Thoracic aorta (tissue), 2 donors: ENCODE measurements at regions not wholly inside any gene's neighbourhood (a gene's known extent, or its start where the extent isn't known, plus 50 kb on each side); places are given as distances from the start of the nearest gene placed in this dataset.

Experiments
- ATAC-seq: fragments of 150-250 bp; one replicate; pipeline ENCODE4 v1.8.0; 2017; ENCODE audit warnings: low read depth; ENCODE audit not compliant: insufficient number of reproducible peaks, low FRiP score
- DNase-seq: peaks from one replicate; pipeline ENCODE4 v3.0.0-alpha.2; 2020; ENCODE audit warnings: low spot score
- H3K27ac ChIP-seq, 2 donors: fragments of 200-600 bp; sonication (generic); 1 replicate in 1 of 2; 2 replicates in 1 of 2; pipeline ENCODE4 v1.5.1; 2016; ENCODE audit warnings: mild to moderate bottlenecking in 2 of 2, moderate library complexity in 2 of 2
- H3K27me3 ChIP-seq: fragments of 200-600 bp; sonication (generic); replicated peaks from 2 replicates; pipeline ENCODE4 v1.6.0; 2016; ENCODE audit warnings: mild to moderate bottlenecking; ENCODE audit not compliant: insufficient read depth
- H3K36me3 ChIP-seq: fragments of 200-600 bp; sonication (generic); one replicate; pipeline ENCODE4 v1.5.1; 2016
- H3K4me1 ChIP-seq, 2 donors: fragments of 200-600 bp; sonication (generic); 1 replicate in 1 of 2; 2 replicates in 1 of 2; pipeline versions ENCODE4 v1.5.1 to v1.6.0; 2016; ENCODE audit warnings: low read depth in 2 of 2, mild to moderate bottlenecking in 1 of 2; ENCODE audit not compliant: control insufficient read depth in 1 of 2
- H3K4me3 ChIP-seq: fragments of 200-600 bp; sonication (generic); 2 replicates; pipeline ENCODE4 v1.5.1; 2016; ENCODE audit warnings: mild to moderate bottlenecking
- H3K9me3 ChIP-seq: fragments of 200-600 bp; sonication (generic); 2 replicates; pipeline ENCODE4 v1.5.1; 2016
- TF ChIP-seq, protein P1 (sequence below): fragments of 200-600 bp; sonication (generic); IDR thresholded peaks from one replicate; pipeline ENCODE4 v1.5.1; 2019; ENCODE audit warnings: antibody characterized with exemption

DNA sequence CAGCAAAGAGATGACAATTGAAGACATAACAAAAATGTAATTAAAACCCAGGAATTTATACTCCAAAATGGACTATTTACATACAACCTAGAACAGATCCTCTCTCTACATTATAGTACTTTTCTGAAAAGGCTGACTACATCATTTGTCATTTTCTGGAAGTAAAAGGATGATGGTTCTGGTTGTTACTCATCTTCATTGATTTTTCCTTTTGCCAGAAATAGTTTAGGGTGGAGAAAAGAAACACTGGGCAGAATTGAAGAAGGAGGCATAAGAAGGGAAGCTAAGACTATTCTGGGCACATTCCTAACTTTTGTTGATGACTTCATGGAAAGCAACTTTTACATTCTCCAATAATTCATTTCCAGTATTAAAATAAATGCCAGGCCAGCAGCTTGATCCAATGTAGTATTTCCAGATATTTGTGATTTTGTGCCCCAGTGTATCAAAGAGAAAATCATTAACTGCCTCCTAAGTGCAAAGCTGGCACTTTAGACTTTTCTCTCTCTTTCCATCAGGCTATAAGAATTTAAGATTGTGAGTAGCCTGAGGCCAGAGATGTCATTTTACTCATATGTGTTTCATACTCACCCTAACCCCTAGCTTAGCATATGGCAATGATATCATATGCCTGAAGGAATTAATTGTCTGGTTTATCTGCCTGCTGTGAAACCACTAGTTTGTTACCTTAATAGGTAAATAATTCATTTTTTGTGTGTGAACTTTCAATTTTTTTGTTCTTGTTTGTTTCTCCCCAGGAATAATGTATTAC is 369.5 kb upstream of the LYPLAL1 start:
- H3K36me3 ChIP-seq, result no peaks in the 10 kb centered on the region
- no peak overlapping the region for H3K4me3 ChIP-seq
- H3K9me3 ChIP-seq, result no peaks in the 10 kb centered on the region
- H3K27ac ChIP-seq, result no peak overlapping the region
- H3K27me3 ChIP-seq, result no peaks in the 10 kb centered on the region
- no peaks in the 10 kb centered on the region for H3K4me1 ChIP-seq
- TF ChIP-seq, protein P1, sequence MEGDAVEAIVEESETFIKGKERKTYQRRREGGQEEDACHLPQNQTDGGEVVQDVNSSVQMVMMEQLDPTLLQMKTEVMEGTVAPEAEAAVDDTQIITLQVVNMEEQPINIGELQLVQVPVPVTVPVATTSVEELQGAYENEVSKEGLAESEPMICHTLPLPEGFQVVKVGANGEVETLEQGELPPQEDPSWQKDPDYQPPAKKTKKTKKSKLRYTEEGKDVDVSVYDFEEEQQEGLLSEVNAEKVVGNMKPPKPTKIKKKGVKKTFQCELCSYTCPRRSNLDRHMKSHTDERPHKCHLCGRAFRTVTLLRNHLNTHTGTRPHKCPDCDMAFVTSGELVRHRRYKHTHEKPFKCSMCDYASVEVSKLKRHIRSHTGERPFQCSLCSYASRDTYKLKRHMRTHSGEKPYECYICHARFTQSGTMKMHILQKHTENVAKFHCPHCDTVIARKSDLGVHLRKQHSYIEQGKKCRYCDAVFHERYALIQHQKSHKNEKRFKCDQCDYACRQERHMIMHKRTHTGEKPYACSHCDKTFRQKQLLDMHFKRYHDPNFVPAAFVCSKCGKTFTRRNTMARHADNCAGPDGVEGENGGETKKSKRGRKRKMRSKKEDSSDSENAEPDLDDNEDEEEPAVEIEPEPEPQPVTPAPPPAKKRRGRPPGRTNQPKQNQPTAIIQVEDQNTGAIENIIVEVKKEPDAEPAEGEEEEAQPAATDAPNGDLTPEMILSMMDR, result no peak
- no peak for DNase-seq
- ATAC-seq, result no peak

DNA sequence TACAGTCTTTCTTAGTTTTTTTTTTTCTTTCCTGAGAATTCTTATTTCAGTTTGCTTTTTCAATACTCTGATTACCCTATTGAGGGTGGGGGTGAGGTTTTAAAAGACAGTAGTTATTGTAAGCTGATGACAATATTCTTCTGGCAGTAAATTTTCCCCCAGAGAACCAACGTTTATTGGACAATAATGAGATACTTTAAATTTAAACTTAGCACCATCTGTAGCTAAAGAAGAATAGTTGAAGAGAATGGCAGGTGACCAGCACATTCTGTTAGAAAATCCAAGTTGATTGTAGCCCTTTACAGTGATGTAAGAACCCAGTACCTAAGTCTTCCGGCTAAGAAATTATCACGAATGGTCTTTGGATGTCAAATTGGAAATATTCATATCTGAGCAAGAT is 364.6 kb upstream of the LYPLAL1 start:
- no peak for ATAC-seq
- H3K27ac ChIP-seq, result no peak overlapping the region

DNA sequence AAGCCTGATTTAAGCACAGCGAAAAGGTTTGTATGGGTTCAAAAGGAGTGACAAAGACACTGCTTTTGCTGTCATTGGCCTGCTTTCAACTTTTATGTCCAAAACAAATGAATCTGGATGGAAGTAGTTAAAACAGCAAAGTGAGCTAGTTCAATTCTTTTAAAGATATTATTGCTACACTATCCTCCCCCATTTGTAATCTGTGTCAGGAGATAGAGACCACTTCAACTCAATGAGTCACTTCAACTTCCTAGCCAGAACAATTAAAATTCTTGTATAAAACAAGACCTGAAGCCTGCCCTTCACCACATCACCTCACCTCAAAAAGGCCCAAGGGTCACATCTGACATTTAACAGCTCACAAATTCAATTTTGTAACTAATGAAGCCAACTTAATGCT is 364.1 kb upstream of the LYPLAL1 start:
- TF ChIP-seq, protein P1, result no peak
- Histone ChIP-seq H3K36me3 (no peaks in the 10 kb centered on the region), H3K4me1 (peaks cover 0 to 15% of the 10 kb centered on the region in 2 donors), H3K27me3 (no peaks in the 10 kb centered on the region), H3K27ac (no peak overlapping the region), H3K4me3 (no peak overlapping the region), H3K9me3 (no peaks in the 10 kb centered on the region)
- ATAC-seq (no peak), DNase-seq (no peak)

More for the DNA sequence above, 364.6 kb upstream of the LYPLAL1 start:
- TF ChIP-seq, protein P1, result no peak
- Histone ChIP-seq H3K4me3 (no peak overlapping the region), H3K27me3 (no peaks in the 10 kb centered on the region), H3K4me1 (peaks cover 0 to 15% of the 10 kb centered on the region in 2 donors), H3K9me3 (no peaks in the 10 kb centered on the region), H3K36me3 (no peaks in the 10 kb centered on the region)
- no peak for DNase-seq

DNA sequence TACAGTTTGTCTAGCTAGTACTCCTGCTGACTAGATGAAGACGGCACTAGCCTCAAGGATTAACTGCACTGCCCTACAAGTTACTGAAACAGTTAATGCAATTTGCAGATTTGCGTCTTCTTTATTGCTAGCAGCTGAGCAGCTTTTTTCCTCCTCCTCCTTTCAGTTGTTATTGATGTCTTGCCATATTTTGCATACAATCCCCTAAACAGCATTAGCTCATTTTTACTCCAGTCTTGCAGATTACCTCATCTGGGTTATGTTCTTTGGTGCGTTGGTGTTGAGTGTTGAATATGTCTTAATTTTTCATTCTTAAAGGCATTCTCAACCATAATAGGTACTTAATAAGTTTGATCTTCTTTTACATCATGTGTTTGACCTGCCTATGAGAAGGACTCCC is 363.4 kb upstream of the LYPLAL1 start:
- Histone ChIP-seq H3K4me1 (peaks cover 0 to 15% of the 10 kb centered on the region in 2 donors), H3K9me3 (no peaks in the 10 kb centered on the region), H3K36me3 (no peaks in the 10 kb centered on the region), H3K27me3 (no peaks in the 10 kb centered on the region), H3K27ac (no peak overlapping the region), H3K4me3 (no peak overlapping the region)
- TF ChIP-seq, protein P1, result no peak
- no peak for ATAC-seq
- DNase-seq, result no peak

DNA sequence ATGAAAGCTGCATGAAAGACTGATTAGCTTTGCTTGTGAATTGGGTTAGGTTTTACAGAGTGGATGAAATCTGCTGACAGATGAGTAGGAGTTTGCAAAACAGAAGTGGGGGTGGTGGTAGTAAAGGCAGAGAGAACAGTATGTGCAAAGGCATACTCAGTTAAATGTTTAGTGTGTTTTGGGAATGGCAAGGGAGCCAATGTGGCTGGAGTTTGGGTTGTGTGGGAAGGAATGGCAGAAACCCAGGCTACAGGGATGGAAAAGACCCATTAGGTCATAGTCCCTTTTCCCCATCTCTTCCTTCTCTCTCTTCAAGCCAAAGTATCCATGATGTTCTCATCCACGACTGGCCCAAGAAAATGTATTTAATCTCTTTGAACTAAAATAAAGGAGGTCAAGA is 362.2 kb upstream of the LYPLAL1 start:
- Histone ChIP-seq H3K27me3 (no peaks in the 10 kb centered on the region), H3K4me1 (peaks cover 0 to 15% of the 10 kb centered on the region in 2 donors), H3K27ac (peak overlapping the region in 1 of 2 donors; percentile 10), H3K9me3 (no peaks in the 10 kb centered on the region), H3K36me3 (no peaks in the 10 kb centered on the region), H3K4me3 (no peak overlapping the region)
- no peak for DNase-seq
- ATAC-seq, result no peak
- TF ChIP-seq, protein P1, result no peak
